HG02610 (cell line): ENCODE measurements at regions not wholly inside any gene's neighbourhood (a gene's known extent, or its start where the extent isn't known, plus 50 kb on each side); places are given as distances from the start of the nearest gene placed in this dataset.

ENCODE experiments used
- ATAC-seq: cut with Tn5 transposase; IDR thresholded peaks from one replicate; pipeline ENCODE4 v1.9.1; 2021; ENCODE audit warnings: mild to moderate bottlenecking, moderate library complexity; ENCODE audit not compliant: unreplicated experiment

- ATAC-seq = no peak
Measured at GRCh38 chr18:27899893-27900292, 277.0 kb downstream of the CDH2 start.

GRCh38 chr18:27894746-27895145 is 282.2 kb downstream of the CDH2 start:
- ATAC-seq = no peak

- ATAC-seq = no peak
Measured at GRCh38 chr18:27887711-27888495, 289.0 kb downstream of the CDH2 start.

- no peak for ATAC-seq
Measured at GRCh38 chr18:27887287-27887686, 289.6 kb downstream of the CDH2 start.

- no peak for ATAC-seq
Measured at GRCh38 chr18:27879540-27879939, 297.4 kb downstream of the CDH2 start.

- no peak for ATAC-seq
Measured at GRCh38 chr18:27871726-27872125, 305.2 kb downstream of the CDH2 start.

GRCh38 chr18:27869735-27870134 is 307.2 kb downstream of the CDH2 start:
- no peak for ATAC-seq

- no peak for ATAC-seq
Measured at GRCh38 chr18:27865431-27865830, 311.5 kb downstream of the CDH2 start.

- no peak for ATAC-seq
Measured at GRCh38 chr18:27863780-27864430, 313.0 kb downstream of the CDH2 start.

GRCh38 chr18:27862041-27862682 is 314.8 kb downstream of the CDH2 start:
- ATAC-seq = no peak

GRCh38 chr18:27861539-27861938 is 315.4 kb downstream of the CDH2 start:
- ATAC-seq = no peak

- peak; percentile 92 for ATAC-seq
Measured at GRCh38 chr18:27860701-27861107, 316.2 kb downstream of the CDH2 start.

- no peak for ATAC-seq
Measured at GRCh38 chr18:27860011-27860410, 316.9 kb downstream of the CDH2 start.

- no peak for ATAC-seq
Measured at GRCh38 chr18:27856820-27857219, 320.1 kb downstream of the CDH2 start.

- ATAC-seq = no peak
Measured at GRCh38 chr18:27855486-27855885, 321.4 kb downstream of the CDH2 start.

GRCh38 chr18:27854631-27855030 is 322.3 kb downstream of the CDH2 start:
- ATAC-seq = no peak

GRCh38 chr18:27848336-27848735 is 328.6 kb downstream of the CDH2 start:
- ATAC-seq = no peak

- ATAC-seq = no peak
Measured at GRCh38 chr18:27847412-27847811, 329.5 kb downstream of the CDH2 start.

GRCh38 chr18:27845897-27846296 is 331.0 kb downstream of the CDH2 start:
- ATAC-seq = no peak

GRCh38 chr18:27843783-27844777 is 332.9 kb downstream of the CDH2 start:
- no peak for ATAC-seq

- no peak for ATAC-seq
Measured at GRCh38 chr18:27839141-27839540, 337.8 kb downstream of the CDH2 start.
